Keratinocyte (primary cell): ENCODE measurements at regions not wholly inside any gene's neighbourhood (a gene's known extent, or its start where the extent isn't known, plus 50 kb on each side); places are given as distances from the start of the nearest gene placed in this dataset.

Experiments
- DNase-seq: peaks from one replicate; pipeline ENCODE4 v3.0.0-alpha.2; 2011; ENCODE audit warnings: low read depth, missing footprints, low spot score
- FAIRE-seq: peaks from 2 replicates; lab custom pipeline; 2011; peaks lifted over from hg19 to GRCh38; lab: Jason Lieb, UNC
- H2AFZ ChIP-seq: 2 replicates; pipeline ENCODE4 v1.6.0; 2012; ENCODE audit warnings: low read length, control low read depth, inconsistent platforms; ENCODE audit not compliant: control insufficient read depth
- H3K27ac ChIP-seq: 2 replicates; pipeline ENCODE4 v1.5.1; 2011; ENCODE audit warnings: low read length; ENCODE audit not compliant: control insufficient read depth, insufficient read depth
- H3K27me3 ChIP-seq: 3 replicates; pipeline ENCODE4 v1.6.0; 2011; ENCODE audit warnings: low read length; ENCODE audit not compliant: control insufficient read depth, insufficient read depth; ENCODE audit errors: extremely low read depth
- H3K36me3 ChIP-seq, 2 experiments: 2 replicates in 1 of 2; 3 replicates in 1 of 2; pipeline ENCODE4 v1.5.1; 2011; ENCODE audit warnings: low read length in 2 of 2, mild to moderate bottlenecking in 1 of 2; ENCODE audit not compliant: control insufficient read depth in 2 of 2, insufficient read depth in 2 of 2; ENCODE audit errors: extremely low read depth in 1 of 2
- H3K4me1 ChIP-seq: 3 replicates; pipeline ENCODE4 v1.5.1; 2011; ENCODE audit warnings: low read length; ENCODE audit not compliant: control insufficient read depth, insufficient read depth; ENCODE audit errors: extremely low read depth
- H3K4me2 ChIP-seq: 3 replicates; pipeline ENCODE4 v1.6.0; 2011; ENCODE audit warnings: low read depth, low read length; ENCODE audit not compliant: control insufficient read depth, insufficient read depth; ENCODE audit errors: extremely low read depth
- H3K4me3 ChIP-seq, 3 experiments: fragments of 200-600 bp in 1 of 3; sonication (generic) in 1 of 3; 2 replicates in 2 of 3; 3 replicates in 1 of 3; pipeline ENCODE4 v1.5.1; 2011 to 2016; ENCODE audit warnings: low read length in 3 of 3, mild to moderate bottlenecking in 3 of 3, control low read depth in 2 of 3, inconsistent platforms in 1 of 3, low read depth in 1 of 3, mixed read lengths in 1 of 3, mixed run types in 1 of 3, moderate library complexity in 1 of 3; ENCODE audit not compliant: control insufficient read depth in 2 of 3, insufficient read depth in 2 of 3; ENCODE audit errors: extremely low read depth in 1 of 3
- H3K79me2 ChIP-seq: 2 replicates; pipeline ENCODE4 v1.6.0; 2012; ENCODE audit warnings: low read length; ENCODE audit not compliant: control insufficient read depth, insufficient read depth
- H3K9ac ChIP-seq: 3 replicates; pipeline ENCODE4 v1.6.0; 2011; ENCODE audit warnings: low read length; ENCODE audit not compliant: control insufficient read depth, insufficient read depth; ENCODE audit errors: extremely low read depth
- H3K9me1 ChIP-seq: 3 replicates; pipeline ENCODE4 v1.6.0; 2011; ENCODE audit warnings: low read length; ENCODE audit not compliant: control insufficient read depth, insufficient read depth; ENCODE audit errors: extremely low read depth
- H3K9me3 ChIP-seq: 2 replicates; pipeline ENCODE4 v1.5.1; 2012; ENCODE audit warnings: low read depth, low read length; ENCODE audit not compliant: control insufficient read depth
- H4K20me1 ChIP-seq: 3 replicates; pipeline ENCODE4 v1.6.0; 2011; ENCODE audit warnings: low read length; ENCODE audit not compliant: control insufficient read depth, insufficient read depth; ENCODE audit errors: extremely low read depth
- EZH2 ChIP-seq: IDR thresholded peaks from one replicate; pipeline ENCODE4 v1.6.1; 2012; ENCODE audit warnings: inconsistent platforms, mild to moderate bottlenecking, low read length, moderate library complexity
- dilution Hi-C: fragments of 300-500 bp; cut with MboI; formaldehyde crosslinking; loops from one replicate; pipeline ENCODE4 v1.7.0; 2020; ENCODE audit warnings: low sequenced_read_pairs; ENCODE audit not compliant: extremely low pct_ligation_motif_present
- TF ChIP-seq, protein P1 (sequence below), 3 experiments: IDR thresholded peaks in 1 of 3; conservative IDR thresholded peaks in 1 of 3; optimal IDR thresholded peaks in 1 of 3; 2 replicates in 2 of 3; 3 replicates in 1 of 3; pipeline versions ENCODE3 to v1.5.1; 2011; ENCODE audit warnings: low read length in 3 of 3, mild to moderate bottlenecking in 3 of 3, moderate library complexity in 2 of 3, control low read depth in 1 of 3, inconsistent platforms in 1 of 3; ENCODE audit not compliant: insufficient read depth in 2 of 3; ENCODE audit errors: extremely low read depth in 1 of 3

DNA sequence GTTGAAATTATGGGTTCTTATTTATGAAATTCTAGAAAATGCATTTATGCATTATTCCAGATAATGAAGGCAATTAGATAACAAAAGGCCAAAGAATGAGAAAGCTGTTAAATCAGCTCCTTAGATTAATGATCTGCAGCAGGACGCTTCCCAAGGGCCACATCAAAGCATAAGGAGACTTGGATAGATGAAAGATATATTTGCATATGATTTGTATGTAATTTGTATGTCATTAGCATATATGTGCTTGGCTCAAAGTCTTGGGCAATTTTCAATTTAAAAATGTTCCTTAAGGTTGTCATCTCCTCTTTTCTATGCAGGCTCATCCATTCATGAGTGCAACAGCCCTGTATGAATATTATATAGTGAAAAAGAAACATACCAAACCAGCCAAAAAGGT, 126.8 kb upstream of the IRS2 start:
- Histone ChIP-seq H3K9me3 (no peaks in the 10 kb centered on the region), H3K9ac (no peak overlapping the region), H2AFZ (no peak overlapping the region), H3K4me2 (no peak overlapping the region), H3K9me1 (no peaks in the 10 kb centered on the region), H3K4me1 (no peaks in the 10 kb centered on the region), H3K27me3 (no peaks in the 10 kb centered on the region), H3K79me2 (no peaks in the 10 kb centered on the region), H3K4me3 (no peak overlapping the region), H3K36me3 (no peaks in the 10 kb centered on the region), H3K27ac (no peak overlapping the region), H4K20me1 (no peaks in the 10 kb centered on the region)
- dilution Hi-C loops = no loop called here
- FAIRE-seq (no peak), DNase-seq (no peak)
- TF ChIP-seq EZH2 = no peak
- TF ChIP-seq, protein P1, sequence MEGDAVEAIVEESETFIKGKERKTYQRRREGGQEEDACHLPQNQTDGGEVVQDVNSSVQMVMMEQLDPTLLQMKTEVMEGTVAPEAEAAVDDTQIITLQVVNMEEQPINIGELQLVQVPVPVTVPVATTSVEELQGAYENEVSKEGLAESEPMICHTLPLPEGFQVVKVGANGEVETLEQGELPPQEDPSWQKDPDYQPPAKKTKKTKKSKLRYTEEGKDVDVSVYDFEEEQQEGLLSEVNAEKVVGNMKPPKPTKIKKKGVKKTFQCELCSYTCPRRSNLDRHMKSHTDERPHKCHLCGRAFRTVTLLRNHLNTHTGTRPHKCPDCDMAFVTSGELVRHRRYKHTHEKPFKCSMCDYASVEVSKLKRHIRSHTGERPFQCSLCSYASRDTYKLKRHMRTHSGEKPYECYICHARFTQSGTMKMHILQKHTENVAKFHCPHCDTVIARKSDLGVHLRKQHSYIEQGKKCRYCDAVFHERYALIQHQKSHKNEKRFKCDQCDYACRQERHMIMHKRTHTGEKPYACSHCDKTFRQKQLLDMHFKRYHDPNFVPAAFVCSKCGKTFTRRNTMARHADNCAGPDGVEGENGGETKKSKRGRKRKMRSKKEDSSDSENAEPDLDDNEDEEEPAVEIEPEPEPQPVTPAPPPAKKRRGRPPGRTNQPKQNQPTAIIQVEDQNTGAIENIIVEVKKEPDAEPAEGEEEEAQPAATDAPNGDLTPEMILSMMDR (optimal IDR thresholded peaks at IDR 0.05 in 1 of 3, IDR thresholded peaks at IDR 0.05 in 1 of 3, conservative IDR thresholded peaks at IDR 0.05 in 1 of 3; ENCODE audit: extremely low read depth in 1 of 3, insufficient read depth in 2 of 3, low read length in 3 of 3) = no peak

DNA sequence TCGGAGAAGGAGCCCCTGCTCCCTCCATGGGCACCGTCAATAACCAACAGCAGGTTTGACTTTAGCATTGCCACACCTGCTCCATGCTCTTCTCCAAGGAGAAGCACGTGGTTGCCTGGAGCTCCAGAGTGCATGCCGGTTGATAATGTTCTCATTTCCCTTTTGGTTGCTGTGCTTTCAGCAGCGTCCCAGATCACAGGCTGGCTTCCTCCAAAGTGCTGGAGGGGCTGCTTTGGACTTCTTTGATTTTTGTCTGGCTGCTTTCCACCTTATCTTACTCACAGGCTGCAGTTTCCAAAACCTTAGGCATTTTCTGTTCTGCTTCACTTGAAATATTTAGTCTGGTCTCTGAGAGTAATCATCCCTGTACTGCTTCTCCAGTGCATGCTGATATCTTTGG, 123.8 kb upstream of the IRS2 start:
- Histone ChIP-seq H4K20me1 (no peaks in the 10 kb centered on the region), H3K4me2 (no peak overlapping the region), H3K9me3 (no peaks in the 10 kb centered on the region), H3K9me1 (no peaks in the 10 kb centered on the region), H3K4me3 (no peak overlapping the region), H3K9ac (no peak overlapping the region), H3K27me3 (no peaks in the 10 kb centered on the region), H2AFZ (no peak overlapping the region), H3K79me2 (no peaks in the 10 kb centered on the region), H3K36me3 (no peaks in the 10 kb centered on the region), H3K27ac (no peak overlapping the region), H3K4me1 (no peaks in the 10 kb centered on the region)
- DNase-seq (no peak), FAIRE-seq (no peak)
- TF ChIP-seq EZH2 = no peak
- TF ChIP-seq, protein P1 (optimal IDR thresholded peaks at IDR 0.05 in 1 of 3, IDR thresholded peaks at IDR 0.05 in 1 of 3, conservative IDR thresholded peaks at IDR 0.05 in 1 of 3; ENCODE audit: extremely low read depth in 1 of 3, insufficient read depth in 2 of 3, low read length in 3 of 3) = no peak
- dilution Hi-C loops = no loop called here
